ENCODE measurements at regions not wholly inside any gene's neighbourhood (a gene's known extent, or its start where the extent isn't known, plus 50 kb on each side); places are given as distances from the start of the nearest gene placed in this dataset.

DNA sequence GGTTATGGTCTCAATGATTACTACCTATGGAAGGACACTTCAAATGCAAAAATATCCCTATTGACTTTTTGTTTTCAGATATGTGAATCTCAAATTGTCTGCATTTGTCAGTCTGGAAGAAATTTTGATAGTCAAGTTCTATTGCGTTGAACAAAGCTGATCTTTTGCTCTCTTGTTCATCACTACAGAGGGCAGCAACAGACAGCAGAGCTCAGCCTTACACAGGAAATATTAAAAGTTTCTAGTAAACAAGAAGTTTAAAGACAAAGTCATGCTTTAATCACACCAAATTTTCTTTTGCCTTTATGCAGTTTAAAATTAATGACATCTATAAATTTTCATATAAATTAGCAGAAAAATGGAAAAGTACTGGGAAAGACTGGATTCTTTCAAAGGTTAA lies 617.5 kb downstream of the NR4A2 start:
- TF ChIP-seq, protein P1, sequence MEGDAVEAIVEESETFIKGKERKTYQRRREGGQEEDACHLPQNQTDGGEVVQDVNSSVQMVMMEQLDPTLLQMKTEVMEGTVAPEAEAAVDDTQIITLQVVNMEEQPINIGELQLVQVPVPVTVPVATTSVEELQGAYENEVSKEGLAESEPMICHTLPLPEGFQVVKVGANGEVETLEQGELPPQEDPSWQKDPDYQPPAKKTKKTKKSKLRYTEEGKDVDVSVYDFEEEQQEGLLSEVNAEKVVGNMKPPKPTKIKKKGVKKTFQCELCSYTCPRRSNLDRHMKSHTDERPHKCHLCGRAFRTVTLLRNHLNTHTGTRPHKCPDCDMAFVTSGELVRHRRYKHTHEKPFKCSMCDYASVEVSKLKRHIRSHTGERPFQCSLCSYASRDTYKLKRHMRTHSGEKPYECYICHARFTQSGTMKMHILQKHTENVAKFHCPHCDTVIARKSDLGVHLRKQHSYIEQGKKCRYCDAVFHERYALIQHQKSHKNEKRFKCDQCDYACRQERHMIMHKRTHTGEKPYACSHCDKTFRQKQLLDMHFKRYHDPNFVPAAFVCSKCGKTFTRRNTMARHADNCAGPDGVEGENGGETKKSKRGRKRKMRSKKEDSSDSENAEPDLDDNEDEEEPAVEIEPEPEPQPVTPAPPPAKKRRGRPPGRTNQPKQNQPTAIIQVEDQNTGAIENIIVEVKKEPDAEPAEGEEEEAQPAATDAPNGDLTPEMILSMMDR (IDR thresholded peaks at IDR 0.05), result no peak
- no peak for TF ChIP-seq POLR2A (IDR thresholded peaks at IDR 0.05)
- H3K36me3 ChIP-seq, result no peaks in the 10 kb centered on the region
- no peak for DNase-seq
- H3K4me3 ChIP-seq, result no peak overlapping the region
- H3K9me3 ChIP-seq, result no peaks in the 10 kb centered on the region
- no peak overlapping the region for H3K27ac ChIP-seq
- H3K27me3 ChIP-seq, result no peaks in the 10 kb centered on the region
- no peaks in the 10 kb centered on the region for H3K4me1 ChIP-seq

DNA sequence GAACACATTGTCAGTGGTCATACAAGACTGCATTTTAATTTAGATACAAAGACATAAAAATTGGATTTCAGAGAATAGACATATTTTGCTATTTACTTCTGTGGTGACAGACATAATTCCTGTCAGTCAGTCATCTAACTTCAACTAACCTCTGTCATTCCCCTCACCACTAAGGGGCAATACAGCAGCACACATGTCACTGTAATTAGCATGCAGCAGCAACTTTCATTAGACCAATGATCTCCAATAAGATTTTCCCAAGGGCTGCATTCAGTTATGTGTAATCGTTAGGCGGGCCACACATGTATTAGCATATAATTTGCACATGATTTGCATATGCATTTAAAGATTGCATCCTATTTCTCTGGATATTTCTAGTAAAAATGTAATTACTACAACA lies 624.5 kb downstream of the NR4A2 start:
- Histone ChIP-seq H3K4me1 (no peaks in the 10 kb centered on the region), H3K36me3 (no peaks in the 10 kb centered on the region), H3K27ac (no peak overlapping the region), H3K4me3 (no peak overlapping the region), H3K27me3 (no peaks in the 10 kb centered on the region), H3K9me3 (no peaks in the 10 kb centered on the region)
- no peak for TF ChIP-seq POLR2A (IDR thresholded peaks at IDR 0.05)
- TF ChIP-seq, protein P1 (IDR thresholded peaks at IDR 0.05), result peak in 2 of 6 experiments; percentile 5 to 7
- DNase-seq, result no peak

DNA sequence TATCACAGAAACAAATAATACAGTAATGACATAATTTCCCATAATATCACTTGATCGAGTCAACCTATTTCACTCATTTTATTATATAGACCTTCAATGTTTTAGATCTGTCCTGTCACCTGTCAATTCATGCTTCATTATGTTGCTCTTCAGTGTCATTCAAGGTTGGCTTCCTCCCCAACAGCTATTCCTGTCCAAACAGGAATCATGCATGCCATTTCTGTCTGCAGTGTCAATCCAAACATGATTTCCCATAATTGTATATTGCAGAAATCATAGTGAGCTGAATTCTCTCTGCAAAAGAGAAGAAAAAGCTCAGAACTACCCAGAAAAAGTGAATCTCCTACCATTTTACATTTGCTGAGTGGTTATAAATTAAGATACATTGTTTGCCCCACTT lies 628.6 kb downstream of the NR4A2 start:
- no peak for TF ChIP-seq POLR2A (IDR thresholded peaks at IDR 0.05)
- TF ChIP-seq, protein P1 (IDR thresholded peaks at IDR 0.05), result no peak
- no peaks in the 10 kb centered on the region for H3K4me1 ChIP-seq
- no peaks in the 10 kb centered on the region for H3K9me3 ChIP-seq
- no peak overlapping the region for H3K27ac ChIP-seq
- H3K27me3 ChIP-seq, result no peaks in the 10 kb centered on the region
- DNase-seq, result no peak
- H3K4me3 ChIP-seq, result no peak overlapping the region
- H3K36me3 ChIP-seq, result no peaks in the 10 kb centered on the region

GRCh38 chr2:155703048-155703447 lies 629.5 kb downstream of the NR4A2 start:
- no peak overlapping the region for H3K4me3 ChIP-seq
- TF ChIP-seq POLR2A (IDR thresholded peaks at IDR 0.05), result no peak
- DNase-seq, result no peak
- H3K36me3 ChIP-seq, result no peaks in the 10 kb centered on the region
- H3K27ac ChIP-seq, result no peak overlapping the region
- no peaks in the 10 kb centered on the region for H3K4me1 ChIP-seq
- H3K9me3 ChIP-seq, result no peaks in the 10 kb centered on the region
- no peaks in the 10 kb centered on the region for H3K27me3 ChIP-seq

DNA sequence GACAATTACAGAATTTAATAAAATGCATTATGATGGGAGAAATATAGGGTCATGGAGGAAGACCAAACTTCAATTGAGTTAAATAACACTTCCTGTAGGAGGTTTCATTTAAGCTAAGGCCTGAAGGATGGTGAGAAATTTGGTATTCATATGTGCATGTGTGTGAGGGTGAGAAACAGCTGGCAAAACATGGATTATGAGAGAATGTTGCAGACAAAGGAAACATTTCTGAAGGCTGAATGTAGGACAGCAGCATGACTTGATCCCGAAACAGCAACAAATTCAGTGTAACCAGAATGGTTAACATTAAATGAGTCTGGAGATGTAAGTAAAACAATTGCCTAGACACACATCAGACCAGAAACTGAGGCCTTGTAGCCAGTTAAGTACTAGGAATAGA lies 630.8 kb downstream of the NR4A2 start:
- no peak overlapping the region for H3K4me3 ChIP-seq
- H3K36me3 ChIP-seq, result no peaks in the 10 kb centered on the region
- no peaks in the 10 kb centered on the region for H3K9me3 ChIP-seq
- no peak for DNase-seq
- no peaks in the 10 kb centered on the region for H3K27me3 ChIP-seq
- no peak overlapping the region for H3K27ac ChIP-seq
- H3K4me1 ChIP-seq, result no peaks in the 10 kb centered on the region
- TF ChIP-seq, protein P1 (IDR thresholded peaks at IDR 0.05), result no peak
- TF ChIP-seq POLR2A (IDR thresholded peaks at IDR 0.05), result no peak

DNA sequence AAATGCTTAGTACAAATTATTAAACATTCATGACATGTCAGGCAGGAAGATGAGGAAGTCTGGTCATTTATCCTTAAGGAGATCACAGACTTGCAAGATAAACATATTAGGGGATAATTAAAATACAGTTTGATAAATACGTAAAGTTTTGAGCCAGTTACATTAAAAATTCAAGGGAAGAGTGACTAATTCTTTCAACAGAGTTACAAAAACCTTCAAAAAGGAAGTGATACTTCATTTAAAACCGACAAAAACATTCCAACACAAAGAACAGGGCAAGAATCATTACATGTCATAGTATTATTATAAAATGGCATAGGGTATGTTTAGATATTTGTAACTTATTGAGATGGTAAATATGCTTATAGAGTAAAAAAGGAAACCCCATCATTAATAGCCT lies 636.0 kb downstream of the NR4A2 start:
- Histone ChIP-seq H3K27me3 (no peaks in the 10 kb centered on the region), H3K36me3 (no peaks in the 10 kb centered on the region), H3K4me1 (no peaks in the 10 kb centered on the region), H3K4me3 (no peak overlapping the region), H3K27ac (no peak overlapping the region), H3K9me3 (no peaks in the 10 kb centered on the region)
- DNase-seq, result no peak
- no peak for TF ChIP-seq POLR2A (IDR thresholded peaks at IDR 0.05)
- TF ChIP-seq, protein P1 (IDR thresholded peaks at IDR 0.05), result no peak

Measured in Peyer's patch (tissue), 4 donors.